IPS-18c (cell line): ENCODE measurements at regions not wholly inside any gene's neighbourhood (a gene's known extent, or its start where the extent isn't known, plus 50 kb on each side); places are given as distances from the start of the nearest gene placed in this dataset.
"Not testable (repeated sequence)": the region's sequence is repeated elsewhere in the genome, so short reads cannot be mapped to it uniquely, and the experiment has no call there.

Experiments
- H3K4me3 ChIP-seq: 2 replicates; pipeline ENCODE4 v1.7.0; 2013; ENCODE audit warnings: low read depth, mild to moderate bottlenecking, low read length, moderate library complexity; ENCODE audit not compliant: insufficient read depth
- H3K9me3 ChIP-seq: one replicate; pipeline ENCODE4 v1.6.1; 2013; ENCODE audit warnings: mild to moderate bottlenecking, low read length, moderate library complexity; ENCODE audit not compliant: control insufficient read depth, insufficient read depth

- no peak overlapping the region for H3K4me3 ChIP-seq
- H3K9me3 ChIP-seq = peaks cover 2% of the 10 kb centered on the region
These were observed 431.3 kb downstream of the SPATA31D1 start for GRCh38 chr9:82419696-82420486.

GRCh38 chr9:82421498-82421897 is 432.9 kb downstream of the SPATA31D1 start:
- peaks cover 2% of the 10 kb centered on the region for H3K9me3 ChIP-seq
- H3K4me3 ChIP-seq = no peak overlapping the region

GRCh38 chr9:82423700-82424099 is 435.1 kb downstream of the SPATA31D1 start:
- no peak overlapping the region for H3K4me3 ChIP-seq
- H3K9me3 ChIP-seq = peaks cover 2% of the 10 kb centered on the region

- Histone ChIP-seq H3K9me3 (peaks cover 2% of the 10 kb centered on the region), H3K4me3 (no peak overlapping the region)
These were observed 436.1 kb downstream of the SPATA31D1 start for GRCh38 chr9:82424599-82425120.

- Histone ChIP-seq H3K9me3 (peaks cover 6% of the 10 kb centered on the region), H3K4me3 (no peak overlapping the region)
These were observed 442.5 kb downstream of the SPATA31D1 start for GRCh38 chr9:82431121-82431520.

- not testable (repeated sequence) for H3K9me3 ChIP-seq, H3K4me3 ChIP-seq
These were observed 444.8 kb downstream of the SPATA31D1 start for GRCh38 chr9:82433290-82433931.

GRCh38 chr9:82436475-82436874 is 447.9 kb downstream of the SPATA31D1 start:
- peaks cover 11% of the 10 kb centered on the region for H3K9me3 ChIP-seq
- H3K4me3 ChIP-seq = no peak overlapping the region

- H3K4me3 ChIP-seq = not testable (repeated sequence)
These were observed 448.6 kb downstream of the SPATA31D1 start for GRCh38 chr9:82437183-82437582.

GRCh38 chr9:82438581-82438980 is 450.0 kb downstream of the SPATA31D1 start:
- Histone ChIP-seq H3K9me3 (peaks cover 13% of the 10 kb centered on the region), H3K4me3 (no peak overlapping the region)

More at GRCh38 chr9:82437183-82437582, 448.6 kb downstream of the SPATA31D1 start:
- peaks cover 13% of the 10 kb centered on the region for H3K9me3 ChIP-seq

GRCh38 chr9:82443312-82443711 is 454.7 kb downstream of the SPATA31D1 start:
- peaks cover 16% of the 10 kb centered on the region for H3K9me3 ChIP-seq
- H3K4me3 ChIP-seq = no peak overlapping the region

GRCh38 chr9:82445556-82445955 is 457.0 kb downstream of the SPATA31D1 start:
- peaks cover 12% of the 10 kb centered on the region for H3K9me3 ChIP-seq
- no peak overlapping the region for H3K4me3 ChIP-seq

- H3K9me3 ChIP-seq = peaks cover 2% of the 10 kb centered on the region
- no peak overlapping the region for H3K4me3 ChIP-seq
These were observed 458.8 kb downstream of the SPATA31D1 start for GRCh38 chr9:82447343-82447742.

- Histone ChIP-seq H3K4me3 (no peak overlapping the region), H3K9me3 (peaks cover 2% of the 10 kb centered on the region)
These were observed 461.4 kb downstream of the SPATA31D1 start for GRCh38 chr9:82449986-82450385.

- H3K9me3 ChIP-seq = no peaks in the 10 kb centered on the region
- no peak overlapping the region for H3K4me3 ChIP-seq
These were observed 466.1 kb downstream of the SPATA31D1 start for GRCh38 chr9:82454509-82455190.

GRCh38 chr9:82456642-82457041 is 468.1 kb downstream of the SPATA31D1 start:
- no peaks in the 10 kb centered on the region for H3K9me3 ChIP-seq
- H3K4me3 ChIP-seq = no peak overlapping the region

GRCh38 chr9:82457298-82457697 is 468.7 kb downstream of the SPATA31D1 start:
- H3K4me3 ChIP-seq = no peak overlapping the region
- H3K9me3 ChIP-seq = no peaks in the 10 kb centered on the region

- Histone ChIP-seq H3K9me3 (no peaks in the 10 kb centered on the region), H3K4me3 (no peak overlapping the region)
These were observed 469.3 kb downstream of the SPATA31D1 start for GRCh38 chr9:82457891-82458290.

- Histone ChIP-seq H3K9me3 (no peaks in the 10 kb centered on the region), H3K4me3 (no peak overlapping the region)
These were observed 469.7 kb downstream of the SPATA31D1 start for GRCh38 chr9:82458296-82458695.
